Neural progenitor cell (in vitro differentiated cells): ENCODE measurements at regions not wholly inside any gene's neighbourhood (a gene's known extent, or its start where the extent isn't known, plus 50 kb on each side); places are given as distances from the start of the nearest gene placed in this dataset.

Experiments used
- DNase-seq: peaks from one replicate; pipeline ENCODE4 v3.0.0-alpha.2; 2016; ENCODE audit warnings: low spot score
- H2AFZ ChIP-seq: fragments of 200-600 bp; sonication (generic); replicated peaks from 2 replicates; pipeline ENCODE4 v1.6.1; 2016; ENCODE audit warnings: antibody characterized with exemption
- H3F3A ChIP-seq: fragments of 200-600 bp; sonication (generic); 2 replicates; pipeline ENCODE4 v1.6.1; 2016; ENCODE audit warnings: antibody characterized with exemption, low read depth
- H3K27ac ChIP-seq: fragments of 200-600 bp; sonication (generic); 2 replicates; pipeline ENCODE4 v1.5.1; 2016; ENCODE audit warnings: mild to moderate bottlenecking
- H3K27me3 ChIP-seq: fragments of 200-600 bp; sonication (generic); 2 replicates; pipeline ENCODE4 v1.6.1; 2016; ENCODE audit warnings: mild to moderate bottlenecking, moderate library complexity
- H3K36me3 ChIP-seq: fragments of 200-600 bp; sonication (generic); 2 replicates; pipeline ENCODE4 v1.5.1; 2016
- H3K4me1 ChIP-seq: fragments of 200-600 bp; sonication (generic); 2 replicates; pipeline ENCODE4 v1.6.1; 2016; ENCODE audit warnings: mixed run types
- H3K4me2 ChIP-seq: fragments of 200-600 bp; sonication (generic); 2 replicates; pipeline ENCODE4 v1.6.1; 2016
- H3K4me3 ChIP-seq: fragments of 200-600 bp; sonication (generic); 2 replicates; pipeline ENCODE4 v1.5.1; 2016
- H3K79me2 ChIP-seq: fragments of 200-600 bp; sonication (generic); 2 replicates; pipeline ENCODE4 v1.6.1; 2016; ENCODE audit warnings: low read depth
- H3K9ac ChIP-seq: fragments of 200-600 bp; sonication (generic); 2 replicates; pipeline ENCODE4 v1.6.1; 2016
- H3K9me3 ChIP-seq: fragments of 200-600 bp; sonication (generic); 2 replicates; pipeline ENCODE4 v1.5.1; 2016; ENCODE audit warnings: low read depth
- H4K20me1 ChIP-seq: fragments of 200-600 bp; sonication (generic); 2 replicates; pipeline ENCODE4 v1.6.1; 2016; ENCODE audit warnings: low read depth
- H3K27ac Mint-ChIP-seq: 3 replicates; pipeline ENCODE4 v1.8.0; 2021; ENCODE audit warnings: mixed read lengths
- H3K27me3 Mint-ChIP-seq: 2 replicates; pipeline ENCODE4 v1.8.0; 2022; ENCODE audit warnings: low read depth, mild to moderate bottlenecking, inconsistent platforms, moderate library complexity, mixed read lengths; ENCODE audit not compliant: insufficient read depth
- H3K36me3 Mint-ChIP-seq: 3 replicates; pipeline ENCODE4 v1.8.0; 2021; ENCODE audit warnings: mixed read lengths
- H3K4me1 Mint-ChIP-seq: 3 replicates; pipeline ENCODE4 v1.8.0; 2021; ENCODE audit warnings: mixed read lengths
- H3K4me3 Mint-ChIP-seq: 3 replicates; pipeline ENCODE4 v1.8.0; 2021; ENCODE audit warnings: mild to moderate bottlenecking, moderate library complexity, mixed read lengths
- H3K9me3 Mint-ChIP-seq: 3 replicates; pipeline ENCODE4 v1.8.0; 2020; ENCODE audit warnings: mixed read lengths
- CTCF ChIP-seq: fragments of 200-600 bp; sonication (generic); IDR thresholded peaks from 2 replicates; pipeline ENCODE4 v1.5.1; 2017; ENCODE audit warnings: antibody characterized with exemption, mild to moderate bottlenecking
- EZH2 ChIP-seq: fragments of 200-600 bp; sonication (generic); IDR thresholded peaks from 2 replicates; pipeline ENCODE4 v1.6.1; 2017; ENCODE audit warnings: antibody characterized with exemption, mild to moderate bottlenecking, moderate library complexity
- EZH2phosphoT487 ChIP-seq: fragments of 200-600 bp; sonication (generic); IDR thresholded peaks from 2 replicates; pipeline ENCODE4 v1.6.1; 2017; ENCODE audit warnings: antibody characterized with exemption

DNA sequence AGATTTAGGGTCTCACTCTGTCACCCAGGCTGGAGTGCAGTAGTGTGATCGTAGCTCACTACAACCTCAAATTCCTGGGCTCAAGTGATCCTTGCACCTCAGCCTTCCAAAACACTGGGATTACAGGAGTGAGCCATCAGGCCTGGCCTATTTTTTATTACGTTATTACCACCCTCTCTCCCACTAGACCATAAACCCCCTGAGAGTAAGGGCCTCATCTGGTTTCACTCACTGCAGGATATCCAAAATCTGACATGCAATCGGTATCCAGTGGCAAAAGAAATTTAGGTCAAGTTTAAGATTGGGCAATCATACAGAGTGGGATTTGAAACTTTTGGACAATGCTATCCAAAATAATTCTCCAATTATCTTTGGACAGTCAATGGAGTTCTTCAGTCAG, 117.0 kb upstream of the NEBL start:
- H3K36me3 Mint-ChIP-seq = peaks cover 24% of the 10 kb centered on the region
- H3K36me3 ChIP-seq = no peaks in the 10 kb centered on the region
- no peaks in the 10 kb centered on the region for H3K4me1 ChIP-seq
- no peaks in the 10 kb centered on the region for H3F3A ChIP-seq
- TF ChIP-seq EZH2phosphoT487 (no peak), CTCF (no peak), EZH2 (no peak)
- no peak overlapping the region for H3K4me3 Mint-ChIP-seq
- H3K4me1 Mint-ChIP-seq = peaks cover 9% of the 10 kb centered on the region
- H3K9me3 ChIP-seq = no peaks in the 10 kb centered on the region
- H3K9me3 Mint-ChIP-seq = no peaks in the 10 kb centered on the region
- DNase-seq = no peak
- H3K27me3 Mint-ChIP-seq = peaks cover 8% of the 10 kb centered on the region
- H2AFZ ChIP-seq = no peak overlapping the region
- no peak overlapping the region for H3K4me3 ChIP-seq
- no peaks in the 10 kb centered on the region for H3K79me2 ChIP-seq
- no peaks in the 10 kb centered on the region for H4K20me1 ChIP-seq
- H3K27ac Mint-ChIP-seq = no peak overlapping the region
- H3K27ac ChIP-seq = no peak overlapping the region
- no peaks in the 10 kb centered on the region for H3K27me3 ChIP-seq
- no peak overlapping the region for H3K4me2 ChIP-seq
- H3K9ac ChIP-seq = no peak overlapping the region

DNA sequence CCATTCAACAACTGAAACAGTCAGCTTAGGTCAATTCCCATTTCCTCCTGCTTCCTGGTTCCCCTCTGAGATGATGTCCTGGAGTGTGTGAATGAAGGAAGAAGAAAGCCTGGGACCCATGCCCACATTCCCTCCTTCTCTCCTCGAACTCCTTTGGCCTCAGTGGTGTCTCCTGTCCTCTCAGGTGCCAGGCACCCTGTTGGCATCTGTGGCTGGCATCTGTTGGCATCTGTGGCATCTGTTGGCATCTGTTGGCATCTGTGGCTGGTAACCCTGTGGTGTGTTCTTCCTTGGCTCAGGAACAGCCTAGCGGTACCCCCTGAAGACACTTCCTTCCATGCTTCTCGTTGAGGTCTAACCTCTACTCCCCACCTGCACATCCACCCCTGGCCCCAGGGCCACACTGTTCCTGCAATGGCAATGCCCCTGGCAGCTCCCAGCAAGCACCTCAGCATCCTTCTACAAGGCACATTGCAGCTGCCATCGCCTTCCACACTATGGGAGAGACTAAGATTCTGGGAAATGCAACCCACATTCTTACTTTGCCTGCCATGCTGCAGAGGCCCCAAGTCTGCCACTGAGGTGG, 114.4 kb upstream of the NEBL start:
- no peaks in the 10 kb centered on the region for H3K27me3 ChIP-seq
- Mint-ChIP-seq H3K4me3 (no peak overlapping the region), H3K27me3 (peaks cover 6% of the 10 kb centered on the region), H3K36me3 (peaks cover 10% of the 10 kb centered on the region), H3K4me1 (peaks cover 7% of the 10 kb centered on the region), H3K27ac (peak overlapping the region; percentile 11), H3K9me3 (no peaks in the 10 kb centered on the region)
- H3K9ac ChIP-seq = no peak overlapping the region
- H3K4me2 ChIP-seq = no peak overlapping the region
- H3K4me3 ChIP-seq = no peak overlapping the region
- no peak for DNase-seq
- H3K9me3 ChIP-seq = no peaks in the 10 kb centered on the region
- H3K27ac ChIP-seq = no peak overlapping the region
- no peaks in the 10 kb centered on the region for H3F3A ChIP-seq
- no peak overlapping the region for H2AFZ ChIP-seq
- H3K36me3 ChIP-seq = no peaks in the 10 kb centered on the region
- no peaks in the 10 kb centered on the region for H3K4me1 ChIP-seq
- H3K79me2 ChIP-seq = no peaks in the 10 kb centered on the region
- no peaks in the 10 kb centered on the region for H4K20me1 ChIP-seq
- TF ChIP-seq CTCF (no peak), EZH2phosphoT487 (no peak), EZH2 (no peak)

DNA sequence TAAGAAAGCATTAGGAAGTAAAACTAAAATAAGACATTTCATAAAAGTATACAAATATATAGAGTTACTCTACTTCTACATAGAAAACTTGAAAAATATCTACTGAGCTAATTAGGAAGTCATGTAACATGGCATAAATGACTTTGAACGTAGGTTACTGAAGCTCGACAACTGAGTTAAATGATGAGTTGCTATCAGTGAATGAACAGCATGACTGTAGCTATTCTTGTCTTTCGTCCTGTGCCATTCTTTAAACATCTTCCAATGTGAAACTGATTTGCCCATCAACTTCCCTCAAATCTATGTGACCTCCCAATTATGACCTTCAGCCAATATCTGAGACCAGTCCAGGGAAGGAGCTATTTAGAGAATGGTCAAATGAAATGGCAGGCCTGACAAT, 113.5 kb upstream of the NEBL start:
- Mint-ChIP-seq H3K27ac (peak overlapping the region; percentile 61), H3K36me3 (peaks cover 10% of the 10 kb centered on the region), H3K4me3 (no peak overlapping the region), H3K27me3 (peaks cover 6% of the 10 kb centered on the region), H3K9me3 (peaks cover 5% of the 10 kb centered on the region), H3K4me1 (peaks cover 2% of the 10 kb centered on the region)
- Histone ChIP-seq H3K4me1 (no peaks in the 10 kb centered on the region), H3K4me3 (no peak overlapping the region), H3K27me3 (no peaks in the 10 kb centered on the region), H3K79me2 (peaks cover 5% of the 10 kb centered on the region), H3F3A (no peaks in the 10 kb centered on the region), H3K9me3 (no peaks in the 10 kb centered on the region), H2AFZ (no peak overlapping the region), H3K36me3 (no peaks in the 10 kb centered on the region), H3K27ac (no peak overlapping the region), H3K9ac (no peak overlapping the region), H4K20me1 (no peaks in the 10 kb centered on the region), H3K4me2 (no peak overlapping the region)
- TF ChIP-seq CTCF = no peak
- no peak for TF ChIP-seq EZH2phosphoT487
- TF ChIP-seq EZH2 = no peak
- DNase-seq = no peak
